HCT116 (cell line): ENCODE measurements at regions not wholly inside any gene's neighbourhood (a gene's known extent, or its start where the extent isn't known, plus 50 kb on each side); places are given as distances from the start of the nearest gene placed in this dataset.

Experiments
- ATAC-seq: fragments of 200-7000 bp; cut with Tn5 transposase; 2 replicates; pipeline ENCODE4 v1.9.1; 2020; ENCODE audit warnings: mild to moderate bottlenecking, moderate library complexity
- BruUV-seq: library from RNA; stranded (reverse); fragments of 400-500 nt; replicated peaks from 2 replicates; lab custom pipeline; 2021; lab: Mats Ljungman, UMichigan
- CTCF ChIA-PET: fragments of 300-600 bp; sonication (Branson Sonifier 250); formaldehyde crosslinking; loops from one replicate; lab custom pipeline; 2021; ENCODE audit warnings: antibody characterized with exemption; lab: Charles Lee
- POLR2A ChIA-PET: fragments of 300-600, 350-600 bp; sonication (Branson Sonifier 250); formaldehyde crosslinking; loops from one replicate; lab custom pipeline; 2021; ENCODE audit warnings: antibody characterized with exemption; lab: Charles Lee
- RAD21 ChIA-PET, 2 experiments: fragments of 300-600 bp; sonication (Branson Sonifier 250); formaldehyde crosslinking; loops; one replicate each; lab custom pipeline; 2023; ENCODE audit warnings: low total read pairs in 2 of 2; ENCODE audit not compliant: uncharacterized antibody in 2 of 2, unreplicated experiment in 2 of 2, low non-redundant PET in 1 of 2; lab: Charles Lee
- DNase-seq: peaks from one replicate; pipeline ENCODE4 v3.0.0-alpha.2; 2010; ENCODE audit warnings: low read depth, low spot score
- H2AFZ ChIP-seq: fragments of 200-600 bp; shearing (Covaris generic), sonication (generic); 2 replicates; pipeline ENCODE4 v1.6.1; 2017; ENCODE audit warnings: low read depth, mixed run types, mixed read lengths, antibody characterized with exemption, low read length; ENCODE audit not compliant: poor library complexity, severe bottlenecking
- H3K27ac ChIP-seq: 2 replicates; pipeline ENCODE4 v1.5.1; 2012; ENCODE audit warnings: low read depth, low read length
- H3K27me3 ChIP-seq: fragments of 200-600 bp; sonication (generic); 2 replicates; pipeline ENCODE4 v1.6.1; 2016; ENCODE audit warnings: mixed run types, low read length, mixed read lengths; ENCODE audit not compliant: insufficient read depth
- H3K36me3 ChIP-seq, 2 experiments: fragments of 200-500 bp in 1 of 2; fragments of 200-600 bp in 1 of 2; sonication (Bioruptor generic) in 1 of 2; sonication (generic) in 1 of 2; 2 replicates each; pipeline versions ENCODE4 v1.5.1 to v1.6.1; 2014 to 2016; ENCODE audit warnings: low read length in 2 of 2, inconsistent platforms in 1 of 2, mixed read lengths in 1 of 2, mixed run types in 1 of 2; ENCODE audit not compliant: insufficient read depth in 2 of 2, control insufficient read depth in 1 of 2
- H3K4me1 ChIP-seq, 2 experiments: fragments of 200-600 bp in 1 of 2; sonication (generic) in 1 of 2; 2 replicates each; pipeline versions ENCODE4 v1.5.1 to v1.6.1; 2012 to 2017; ENCODE audit warnings: low read length in 2 of 2, inconsistent platforms in 1 of 2, mild to moderate bottlenecking in 1 of 2, mixed read lengths in 1 of 2, mixed run types in 1 of 2, moderate library complexity in 1 of 2; ENCODE audit not compliant: insufficient read depth in 2 of 2, control insufficient read depth in 1 of 2
- H3K4me2 ChIP-seq: fragments of 200-600 bp; sonication (generic); 2 replicates; pipeline ENCODE4 v1.6.1; 2017; ENCODE audit warnings: mixed run types, low read length, mixed read lengths
- H3K4me3 ChIP-seq, 2 experiments: fragments of 200-600 bp in 1 of 2; sonication (generic) in 1 of 2; replicated peaks in 1 of 2; 2 replicates each; pipeline ENCODE4 v1.5.1; 2011 to 2016; ENCODE audit warnings: low read length in 2 of 2, control low read depth in 1 of 2, low read depth in 1 of 2, mild to moderate bottlenecking in 1 of 2, mixed read lengths in 1 of 2, mixed run types in 1 of 2
- H3K79me2 ChIP-seq: fragments of 200-600 bp; sonication (generic); 2 replicates; pipeline ENCODE4 v1.6.1; 2017; ENCODE audit warnings: mild to moderate bottlenecking, mixed run types, low read length, moderate library complexity, mixed read lengths; ENCODE audit not compliant: insufficient read depth
- H3K9ac ChIP-seq: fragments of 200-600 bp; sonication (generic); 2 replicates; pipeline ENCODE4 v1.6.1; 2016; ENCODE audit warnings: low read length, mixed read lengths
- H3K9me2 ChIP-seq: fragments of 200-600 bp; sonication (generic), shearing (Covaris generic); 2 replicates; pipeline ENCODE4 v1.6.1; 2017; ENCODE audit warnings: mixed run types, mild to moderate bottlenecking, moderate library complexity; ENCODE audit not compliant: insufficient read depth
- H3K9me3 ChIP-seq, 2 experiments: fragments of 200-500 bp in 1 of 2; fragments of 200-600 bp in 1 of 2; sonication (Bioruptor generic) in 1 of 2; sonication (generic) in 1 of 2; 2 replicates each; pipeline ENCODE4 v1.6.1; 2014 to 2017; ENCODE audit warnings: low read length in 2 of 2, mixed read lengths in 2 of 2, inconsistent platforms in 1 of 2, low read depth in 1 of 2, mild to moderate bottlenecking in 1 of 2, mixed run types in 1 of 2, moderate library complexity in 1 of 2; ENCODE audit not compliant: control insufficient read depth in 1 of 2, insufficient read depth in 1 of 2
- H4K20me1 ChIP-seq: fragments of 200-600 bp; sonication (generic), shearing (Covaris generic); 2 replicates; pipeline ENCODE4 v1.6.1; 2017; ENCODE audit warnings: mixed run types, mild to moderate bottlenecking, moderate library complexity; ENCODE audit not compliant: insufficient read depth
- ELF1 ChIP-seq: IDR thresholded peaks from 2 replicates; pipeline ENCODE4 v1.6.1; 2012; ENCODE audit warnings: low read depth, borderline replicate concordance
- EZH2phosphoT487 ChIP-seq: fragments of 200-600 bp; IDR thresholded peaks from 2 replicates; pipeline ENCODE4 v1.6.1; 2018; ENCODE audit warnings: antibody characterized with exemption, borderline replicate concordance
- FOSL1 ChIP-seq: IDR thresholded peaks from 2 replicates; pipeline ENCODE4 v1.6.1; 2012; ENCODE audit warnings: low read depth
- JUND ChIP-seq: IDR thresholded peaks from 2 replicates; pipeline ENCODE4 v1.6.1; 2012
- POLR2A ChIP-seq: IDR thresholded peaks from 2 replicates; pipeline ENCODE4 v1.7.0; 2011; ENCODE audit warnings: borderline replicate concordance; ENCODE audit not compliant: insufficient read depth, insufficient read length; ENCODE audit errors: extremely low read depth
- SIN3A ChIP-seq: IDR thresholded peaks from 2 replicates; pipeline ENCODE4 v1.6.1; 2012; ENCODE audit warnings: low read depth
- SRF ChIP-seq: IDR thresholded peaks from 2 replicates; pipeline ENCODE4 v1.6.1; 2012; ENCODE audit warnings: low read depth
- ZBTB33 ChIP-seq: IDR thresholded peaks from 2 replicates; pipeline ENCODE4 v1.6.1; 2011; ENCODE audit warnings: mild to moderate bottlenecking, low read length, moderate library complexity; ENCODE audit not compliant: insufficient replicate concordance; ENCODE audit errors: extremely low read depth
- ZFX ChIP-seq: fragments of 450-650 bp; IDR thresholded peaks from 2 replicates; pipeline ENCODE4 v1.6.1; 2017
- ZNF274 ChIP-seq: fragments of 200-500 bp; sonication (Bioruptor generic); IDR thresholded peaks from 2 replicates; pipeline ENCODE4 v1.6.1; 2014; ENCODE audit warnings: mild to moderate bottlenecking, low read depth, low read length, inconsistent platforms
- intact Hi-C: fragments of 100-400 bp; cut with micrococcal nuclease; formaldehyde crosslinking; loops from 2 replicates; pipeline ENCODE4 v1.10.0; 2022

- Histone ChIP-seq H3K36me3 (no peaks in the 10 kb centered on the region), H3K79me2 (no peaks in the 10 kb centered on the region), H3K4me1 (no peaks in the 10 kb centered on the region), H3K9me2 (no peaks in the 10 kb centered on the region), H3K4me2 (no peak overlapping the region), H3K27me3 (no peaks in the 10 kb centered on the region), H3K9me3 (peaks cover 20 to 58% of the 10 kb centered on the region in 2 experiments; a peak in 3 of 4 replicates), H4K20me1 (no peaks in the 10 kb centered on the region), H2AFZ (no peak overlapping the region), H3K4me3 (no peak overlapping the region), H3K9ac (no peak overlapping the region), H3K27ac (no peak overlapping the region)
- intact Hi-C loops, result no loop called here
- RAD21 ChIA-PET, result no interaction called here
- TF ChIP-seq SRF (no peak), ELF1 (no peak), EZH2phosphoT487 (no peak), ZFX (no peak), POLR2A (no peak)
- no TSS peak for BruUV-seq
- ATAC-seq (no peak), DNase-seq (no peak)
- POLR2A ChIA-PET, result no interaction called here
- CTCF ChIA-PET, result no interaction called here
These were observed 488.1 kb downstream of the IRX1 start for GRCh38 chr5:4083591-4084337.

GRCh38 chr5:4086081-4086480 lies 490.4 kb downstream of the IRX1 start:
- ATAC-seq (no peak), DNase-seq (no peak)
- TF ChIP-seq ZNF274 (no peak), ZBTB33 (no peak), JUND (no peak), SIN3A (no peak), SRF (no peak), FOSL1 (no peak)
- ChIA-PET CTCF (no interaction called here), RAD21 (no interaction called here), POLR2A (no interaction called here)
- Histone ChIP-seq H3K27me3 (no peaks in the 10 kb centered on the region), H3K4me1 (no peaks in the 10 kb centered on the region), H3K36me3 (no peaks in the 10 kb centered on the region), H3K9ac (no peak overlapping the region), H3K4me3 (no peak overlapping the region), H2AFZ (no peak overlapping the region), H3K9me2 (no peaks in the 10 kb centered on the region), H3K27ac (no peak overlapping the region), H4K20me1 (no peaks in the 10 kb centered on the region), H3K9me3 (peaks cover 20 to 45% of the 10 kb centered on the region in 2 experiments; a peak in 3 of 4 replicates), H3K79me2 (no peaks in the 10 kb centered on the region), H3K4me2 (no peak overlapping the region)
- no TSS peak for BruUV-seq
- intact Hi-C loops, result no loop called here
